SK-N-SH treated with all-trans-retinoic acid at 6 μM for 48 hours (cell line): ENCODE measurements at regions not wholly inside any gene's neighbourhood (a gene's known extent, or its start where the extent isn't known, plus 50 kb on each side); places are given as distances from the start of the nearest gene placed in this dataset.

Experiments used
- ATAC-seq: fragments of 200-7000 bp; cut with Tn5 transposase; 3 replicates; pipeline ENCODE4 v1.9.1; 2020; ENCODE audit warnings: mild to moderate bottlenecking, moderate library complexity
- ARNTL ChIP-seq: fragments of 450-650 bp; formaldehyde crosslinking; IDR thresholded peaks from 2 replicates; pipeline ENCODE4 v1.5.0; 2020; ENCODE audit warnings: low read depth, mild to moderate bottlenecking, moderate library complexity, borderline replicate concordance
- CSDC2 ChIP-seq: fragments of 250-450 bp; sonication (Bioruptor Pico); IDR thresholded peaks from 2 replicates; pipeline ENCODE4 v1.5.0; 2020; ENCODE audit warnings: mild to moderate bottlenecking, moderate library complexity
- ESRRG ChIP-seq: fragments of 250-450 bp; sonication (Bioruptor Pico); IDR thresholded peaks from 2 replicates; pipeline ENCODE4 v1.6.1; 2021; ENCODE audit warnings: mild to moderate bottlenecking
- ISL1 ChIP-seq: fragments of 250-450 bp; sonication (Bioruptor Pico); IDR thresholded peaks from 2 replicates; pipeline ENCODE4 v2.1.2; 2022; ENCODE audit warnings: mild to moderate bottlenecking, moderate library complexity
- OSR1 ChIP-seq: fragments of 250-450 bp; sonication (Bioruptor Pico); IDR thresholded peaks from 2 replicates; pipeline ENCODE4 v1.8.0; 2022; ENCODE audit warnings: moderate library complexity, mild to moderate bottlenecking, inconsistent platforms
- PATZ1 ChIP-seq: fragments of 250-450 bp; sonication (Bioruptor Pico); IDR thresholded peaks from 2 replicates; pipeline ENCODE4 v1.8.0; 2020; ENCODE audit warnings: mild to moderate bottlenecking, moderate library complexity, borderline replicate concordance
- PPARA ChIP-seq: fragments of 250-450 bp; sonication (Bioruptor Pico); IDR thresholded peaks from 2 replicates; pipeline ENCODE4 v1.5.0; 2020; ENCODE audit warnings: mild to moderate bottlenecking, borderline replicate concordance
- RARB ChIP-seq: fragments of 250-450 bp; sonication (Bioruptor Pico); IDR thresholded peaks from 2 replicates; pipeline ENCODE4 v1.8.0; 2021; ENCODE audit warnings: mild to moderate bottlenecking, moderate library complexity
- SNAI2 ChIP-seq: fragments of 250-450 bp; sonication (Bioruptor Pico); IDR thresholded peaks from 2 replicates; pipeline ENCODE4 v1.5.0; 2020; ENCODE audit warnings: mild to moderate bottlenecking, moderate library complexity
- TCF4 ChIP-seq: fragments of 250-450 bp; sonication (Bioruptor Pico); IDR thresholded peaks from 2 replicates; pipeline ENCODE4 v1.8.0; 2021; ENCODE audit warnings: mild to moderate bottlenecking, moderate library complexity, borderline replicate concordance
- TSHZ2 ChIP-seq: fragments of 250-450 bp; sonication (Bioruptor Pico); IDR thresholded peaks from 2 replicates; pipeline ENCODE4 v1.5.0; 2020; ENCODE audit warnings: mild to moderate bottlenecking, moderate library complexity
- ZFP3 ChIP-seq: fragments of 250-450 bp; sonication (Bioruptor Pico); IDR thresholded peaks from 2 replicates; pipeline ENCODE4 v1.5.0; 2020; ENCODE audit warnings: mild to moderate bottlenecking, moderate library complexity
- ZFP30 ChIP-seq: fragments of 450-650 bp; formaldehyde crosslinking; IDR thresholded peaks from 2 replicates; pipeline ENCODE4 v1.5.0; 2022; ENCODE audit warnings: mild to moderate bottlenecking, moderate library complexity
- ZNF565 ChIP-seq: fragments of 450-650 bp; formaldehyde crosslinking; conservative IDR thresholded peaks from 2 replicates; pipeline ENCODE4 v1.5.0; 2020; ENCODE audit warnings: low read depth, mild to moderate bottlenecking, moderate library complexity
- ZNF8 ChIP-seq: fragments of 450-650 bp; formaldehyde crosslinking; IDR thresholded peaks from 2 replicates; pipeline ENCODE4 v1.5.0; 2020; ENCODE audit warnings: mild to moderate bottlenecking, moderate library complexity
- TF ChIP-seq, protein P1 (sequence below): fragments of 250-450 bp; sonication (Bioruptor Pico); IDR thresholded peaks from 2 replicates; pipeline ENCODE4 v1.5.1; 2020; ENCODE audit warnings: low read depth, mild to moderate bottlenecking, moderate library complexity
- TF ChIP-seq, protein P2 (sequence below): fragments of 250-450 bp; sonication (Bioruptor Pico); IDR thresholded peaks from 2 replicates; pipeline ENCODE4 v1.8.0; 2021; ENCODE audit warnings: low read depth, mild to moderate bottlenecking, moderate library complexity, borderline replicate concordance
- TF ChIP-seq, protein P3 (sequence below): fragments of 250-450 bp; sonication (Bioruptor Pico); IDR thresholded peaks from 2 replicates; pipeline ENCODE4 v1.5.1; 2021; ENCODE audit warnings: mild to moderate bottlenecking, moderate library complexity

DNA sequence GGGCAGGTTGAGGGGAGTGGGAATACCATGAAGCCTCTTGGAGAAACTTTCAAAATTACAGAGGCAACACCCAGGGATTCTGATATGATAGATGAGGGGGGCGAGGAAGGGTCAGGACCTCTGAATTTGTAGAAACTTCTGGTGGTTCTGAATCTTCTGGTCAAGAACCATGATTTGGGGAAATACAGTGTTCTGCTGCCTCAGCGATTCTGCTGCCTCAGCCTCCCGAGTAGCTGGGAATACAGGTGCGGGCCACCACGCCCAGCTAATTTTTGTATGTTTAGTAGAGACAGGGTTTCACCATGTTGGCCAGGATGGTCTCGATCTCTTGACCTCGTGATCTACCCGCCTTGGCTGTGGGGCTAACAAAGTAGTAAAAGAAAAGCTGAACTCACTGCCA, 70.4 kb downstream of the MAGEF1 start:
- no peak for ATAC-seq
- TF ChIP-seq, protein P1, sequence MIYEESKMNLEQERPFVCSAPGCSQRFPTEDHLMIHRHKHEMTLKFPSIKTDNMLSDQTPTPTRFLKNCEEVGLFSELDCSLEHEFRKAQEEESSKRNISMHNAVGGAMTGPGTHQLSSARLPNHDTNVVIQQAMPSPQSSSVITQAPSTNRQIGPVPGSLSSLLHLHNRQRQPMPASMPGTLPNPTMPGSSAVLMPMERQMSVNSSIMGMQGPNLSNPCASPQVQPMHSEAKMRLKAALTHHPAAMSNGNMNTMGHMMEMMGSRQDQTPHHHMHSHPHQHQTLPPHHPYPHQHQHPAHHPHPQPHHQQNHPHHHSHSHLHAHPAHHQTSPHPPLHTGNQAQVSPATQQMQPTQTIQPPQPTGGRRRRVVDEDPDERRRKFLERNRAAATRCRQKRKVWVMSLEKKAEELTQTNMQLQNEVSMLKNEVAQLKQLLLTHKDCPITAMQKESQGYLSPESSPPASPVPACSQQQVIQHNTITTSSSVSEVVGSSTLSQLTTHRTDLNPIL (CRISPR knock-in tag) = no peak
- TF ChIP-seq, protein P2, sequence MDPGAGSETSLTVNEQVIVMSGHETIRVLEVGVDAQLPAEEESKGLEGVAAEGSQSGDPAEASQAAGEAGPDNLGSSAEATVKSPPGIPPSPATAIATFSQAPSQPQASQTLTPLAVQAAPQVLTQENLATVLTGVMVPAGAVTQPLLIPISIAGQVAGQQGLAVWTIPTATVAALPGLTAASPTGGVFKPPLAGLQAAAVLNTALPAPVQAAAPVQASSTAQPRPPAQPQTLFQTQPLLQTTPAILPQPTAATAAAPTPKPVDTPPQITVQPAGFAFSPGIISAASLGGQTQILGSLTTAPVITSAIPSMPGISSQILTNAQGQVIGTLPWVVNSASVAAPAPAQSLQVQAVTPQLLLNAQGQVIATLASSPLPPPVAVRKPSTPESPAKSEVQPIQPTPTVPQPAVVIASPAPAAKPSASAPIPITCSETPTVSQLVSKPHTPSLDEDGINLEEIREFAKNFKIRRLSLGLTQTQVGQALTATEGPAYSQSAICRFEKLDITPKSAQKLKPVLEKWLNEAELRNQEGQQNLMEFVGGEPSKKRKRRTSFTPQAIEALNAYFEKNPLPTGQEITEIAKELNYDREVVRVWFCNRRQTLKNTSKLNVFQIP (CRISPR knock-in tag) = no peak
- no peak for TF ChIP-seq ARNTL (CRISPR knock-in tag)
- TF ChIP-seq TSHZ2 (CRISPR knock-in tag) = no peak
- TF ChIP-seq, protein P3, sequence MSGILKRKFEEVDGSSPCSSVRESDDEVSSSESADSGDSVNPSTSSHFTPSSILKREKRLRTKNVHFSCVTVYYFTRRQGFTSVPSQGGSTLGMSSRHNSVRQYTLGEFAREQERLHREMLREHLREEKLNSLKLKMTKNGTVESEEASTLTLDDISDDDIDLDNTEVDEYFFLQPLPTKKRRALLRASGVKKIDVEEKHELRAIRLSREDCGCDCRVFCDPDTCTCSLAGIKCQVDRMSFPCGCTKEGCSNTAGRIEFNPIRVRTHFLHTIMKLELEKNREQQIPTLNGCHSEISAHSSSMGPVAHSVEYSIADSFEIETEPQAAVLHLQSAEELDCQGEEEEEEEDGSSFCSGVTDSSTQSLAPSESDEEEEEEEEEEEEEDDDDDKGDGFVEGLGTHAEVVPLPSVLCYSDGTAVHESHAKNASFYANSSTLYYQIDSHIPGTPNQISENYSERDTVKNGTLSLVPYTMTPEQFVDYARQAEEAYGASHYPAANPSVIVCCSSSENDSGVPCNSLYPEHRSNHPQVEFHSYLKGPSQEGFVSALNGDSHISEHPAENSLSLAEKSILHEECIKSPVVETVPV (CRISPR knock-in tag) = no peak
- TF ChIP-seq ISL1 (CRISPR knock-in tag) = no peak
- TF ChIP-seq TCF4 = no peak
- no peak for TF ChIP-seq RARB (CRISPR knock-in tag)

- no peak for ATAC-seq
- TF ChIP-seq, protein P2 (CRISPR knock-in tag) = no peak
- TF ChIP-seq, protein P1 (CRISPR knock-in tag) = no peak
- TF ChIP-seq ZNF565 (CRISPR knock-in tag) (no peak), ZNF8 (no peak), RARB (CRISPR knock-in tag) (no peak), SNAI2 (CRISPR knock-in tag) (no peak), PATZ1 (CRISPR knock-in tag) (no peak), ZFP30 (CRISPR knock-in tag) (no peak), PPARA (CRISPR knock-in tag) (no peak), ZFP3 (no peak), CSDC2 (CRISPR knock-in tag) (no peak), OSR1 (no peak), ESRRG (no peak)
Measured at GRCh38 chr3:184639351-184639750, 72.5 kb downstream of the MAGEF1 start.

DNA sequence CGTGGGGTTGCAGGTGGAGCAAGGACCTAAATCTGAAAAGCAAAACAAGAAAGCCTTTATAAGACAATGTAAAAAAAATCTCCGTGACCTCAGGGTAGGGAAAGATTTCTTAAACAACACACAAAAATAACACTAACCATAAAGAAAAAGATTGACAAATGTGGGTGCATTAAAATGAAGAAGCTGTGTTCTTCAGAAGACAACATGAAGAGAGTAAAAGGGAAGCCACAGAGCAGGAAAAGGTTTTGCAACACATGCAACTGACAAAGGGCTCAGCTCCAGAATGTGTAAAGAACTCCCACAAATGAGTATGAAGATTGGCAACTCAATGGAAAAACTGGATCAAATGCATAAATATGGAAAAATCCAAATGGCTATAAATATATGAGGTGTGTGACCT, 74.2 kb downstream of the MAGEF1 start:
- no peak for ATAC-seq
- TF ChIP-seq PPARA (CRISPR knock-in tag) = no peak
- no peak for TF ChIP-seq SNAI2 (CRISPR knock-in tag)
